ENCODE measurements at regions not wholly inside any gene's neighbourhood (a gene's known extent, or its start where the extent isn't known, plus 50 kb on each side); places are given as distances from the start of the nearest gene placed in this dataset.
"Not testable (repeated sequence)": the region's sequence is repeated elsewhere in the genome, so short reads cannot be mapped to it uniquely, and the experiment has no call there.

DNA sequence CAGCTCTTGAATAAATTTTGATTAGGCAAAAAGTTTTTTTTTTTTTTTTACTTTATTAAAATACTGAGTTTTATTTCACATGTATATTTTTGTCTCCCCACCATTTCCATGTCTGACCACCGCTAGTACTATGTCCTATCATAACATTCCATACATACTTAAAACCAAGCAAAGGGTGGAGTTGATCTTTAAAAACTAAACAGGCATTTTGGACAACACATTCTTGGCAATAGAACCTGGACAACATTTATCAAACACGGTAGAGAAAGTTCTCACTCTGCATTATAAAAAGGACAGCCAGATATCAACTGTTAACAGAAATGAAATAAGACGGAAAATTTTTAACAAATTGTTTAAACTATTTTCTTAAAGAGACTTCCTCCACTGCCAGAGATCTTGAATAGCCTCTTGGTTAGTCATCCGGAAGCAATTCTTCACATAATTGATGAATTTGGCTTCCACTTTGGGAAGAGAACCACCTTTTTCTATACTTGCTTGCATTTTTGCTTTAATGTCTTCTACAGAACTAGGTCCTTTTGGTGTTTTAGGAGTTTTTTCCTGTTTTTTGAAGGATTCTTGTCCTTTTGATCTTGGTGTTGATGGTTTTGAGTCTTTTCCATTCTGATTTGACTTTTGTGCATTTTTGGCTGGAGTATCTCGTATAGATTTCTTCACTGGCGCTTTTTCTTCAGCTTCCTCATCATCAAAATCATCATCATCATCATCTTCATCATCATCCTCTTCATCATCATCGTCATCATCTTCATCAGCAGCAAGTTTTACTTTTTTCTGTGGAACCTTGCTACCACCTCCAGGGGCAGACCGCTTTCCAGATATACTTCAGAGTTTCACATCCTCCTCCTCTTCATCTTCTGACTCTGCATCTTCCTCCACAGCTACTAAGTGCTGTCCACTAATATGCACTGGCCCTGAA, 58.7 kb downstream of the POU5F2 start:
- DNase-seq, result not testable (repeated sequence)

DNA sequence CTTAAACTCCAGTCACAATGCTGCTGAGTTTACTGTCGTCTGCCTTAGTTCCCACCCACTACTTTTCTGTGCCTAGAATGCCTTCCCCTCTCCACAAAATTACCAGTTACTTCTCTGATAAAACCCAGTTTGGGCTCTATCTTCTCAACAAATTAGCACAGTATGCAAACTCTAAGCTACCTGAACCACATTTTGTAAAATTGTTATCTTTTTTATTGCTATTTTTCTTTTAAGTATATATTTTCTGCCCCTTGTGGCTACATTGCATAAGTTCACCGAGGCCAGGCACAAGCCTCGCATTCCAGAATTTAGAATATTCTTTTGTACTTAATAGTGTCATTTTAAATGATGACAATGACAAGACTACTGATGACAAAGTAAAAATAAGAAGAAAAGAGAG, 60.0 kb downstream of the POU5F2 start:
- no peak for DNase-seq

DNA sequence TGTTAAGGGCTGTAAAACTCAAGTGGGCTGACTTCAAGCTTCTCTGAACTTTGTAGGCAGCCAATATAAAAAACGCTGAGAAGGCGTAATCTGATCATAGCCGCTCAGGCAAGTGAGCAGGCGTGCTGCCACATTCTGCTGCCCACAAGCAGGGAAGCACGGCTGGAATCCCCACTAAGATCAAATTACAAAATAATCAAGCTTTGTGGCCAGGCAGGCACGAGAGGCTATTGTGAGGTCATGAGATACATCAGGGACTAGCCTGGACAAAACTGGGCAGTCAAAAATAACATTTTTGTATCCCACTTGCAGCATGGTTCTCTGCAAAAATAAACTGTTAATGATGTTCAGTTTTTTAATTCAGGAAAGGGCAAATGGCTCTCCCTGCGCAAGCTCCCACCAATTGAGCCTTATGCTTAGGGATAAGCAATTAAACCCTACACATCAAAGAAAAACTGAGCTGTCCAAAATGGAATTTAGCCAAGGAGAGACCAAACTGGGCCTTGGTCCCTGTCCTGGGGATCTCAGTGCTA, 64.0 kb downstream of the POU5F2 start:
- peak; percentile 91 for DNase-seq

DNA sequence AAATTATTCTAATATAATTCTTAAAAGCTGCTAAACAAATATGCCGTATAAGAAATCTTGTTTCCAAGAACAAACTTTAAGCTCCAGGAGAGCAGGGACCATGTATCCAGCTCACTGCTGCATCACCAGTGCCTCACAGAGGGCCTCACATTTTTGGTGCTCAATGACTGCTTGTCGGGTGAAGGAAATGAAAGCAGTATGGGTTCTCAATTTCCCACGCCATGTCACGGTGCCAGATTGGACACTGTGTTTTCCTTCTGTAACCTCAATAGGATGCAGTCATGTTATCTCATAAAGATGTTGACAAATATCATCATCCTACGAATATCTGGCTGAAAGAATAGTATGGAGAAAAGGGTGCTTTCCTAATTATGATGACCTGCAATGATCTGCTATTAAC, 64.7 kb downstream of the POU5F2 start:
- no peak for DNase-seq

DNA sequence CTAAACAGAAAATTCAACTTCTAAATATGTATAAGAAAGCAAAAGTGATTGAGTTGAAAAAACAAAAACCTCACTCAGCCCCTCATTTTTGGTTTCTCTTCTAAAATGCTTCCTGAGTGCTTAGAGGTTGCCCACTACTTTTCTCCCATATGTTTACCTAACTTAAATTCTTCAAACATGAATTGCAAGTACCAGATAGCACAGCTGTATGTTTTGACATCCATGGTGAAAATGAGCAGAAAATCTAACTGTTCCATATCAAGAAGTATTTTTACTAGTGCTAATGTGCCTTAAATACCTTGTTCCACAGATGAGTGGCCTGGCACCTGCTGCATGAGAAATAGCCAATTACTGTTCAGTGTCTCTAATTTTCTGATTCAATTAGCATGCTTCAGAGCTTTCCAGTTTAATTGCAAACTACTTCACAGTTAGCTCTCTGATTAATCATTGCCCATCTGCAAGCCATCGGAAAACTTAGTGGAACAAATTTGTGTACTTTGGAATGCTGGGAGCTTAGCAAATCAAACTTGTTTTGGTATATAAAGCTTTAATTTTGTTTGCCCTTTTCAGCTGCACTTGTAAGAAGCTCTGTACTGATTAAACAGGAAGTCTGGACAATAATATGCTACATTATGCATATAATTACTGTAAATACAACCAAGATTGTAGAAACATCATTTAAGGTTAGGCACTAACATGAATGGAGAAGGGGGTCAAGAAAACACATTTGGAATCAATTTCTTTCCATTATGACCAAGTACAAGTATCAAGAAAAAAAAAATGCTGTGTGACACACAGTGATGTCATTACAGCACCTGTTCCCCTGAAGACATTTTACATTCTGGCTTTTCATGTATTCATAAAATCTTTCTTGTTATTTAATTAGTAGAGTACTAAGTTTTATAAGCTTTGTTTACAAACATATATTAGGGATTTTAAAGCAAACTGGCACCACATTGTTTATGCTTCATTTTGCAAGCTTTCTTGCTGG, 65.6 kb downstream of the POU5F2 start:
- no peak for DNase-seq

DNA sequence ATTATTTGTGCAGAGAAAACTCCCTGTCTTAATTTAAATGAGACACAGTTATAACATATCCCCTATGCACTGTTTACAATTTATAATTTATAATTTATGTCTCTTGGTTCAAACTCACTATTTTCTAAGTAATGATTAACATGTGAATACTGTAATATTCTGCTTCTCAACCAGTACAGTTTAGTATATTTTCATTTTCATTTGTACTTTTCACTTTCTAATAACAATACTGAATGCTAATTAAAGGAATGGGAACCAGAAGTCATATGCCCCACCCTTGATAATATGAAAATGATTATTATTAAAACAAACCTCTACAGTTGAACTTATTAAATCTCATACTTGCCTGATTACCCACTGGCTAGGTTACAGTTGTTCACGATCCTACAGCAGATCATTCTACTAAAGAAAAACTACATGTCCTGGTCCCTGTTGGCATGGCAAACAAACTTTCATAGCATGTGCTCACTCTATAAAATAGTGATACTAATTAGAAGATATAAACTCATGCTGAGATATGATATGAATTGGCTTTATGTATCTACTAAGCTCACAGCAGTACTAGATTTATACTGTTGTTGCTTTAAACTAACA, 66.4 kb downstream of the POU5F2 start:
- DNase-seq, result no peak

DNA sequence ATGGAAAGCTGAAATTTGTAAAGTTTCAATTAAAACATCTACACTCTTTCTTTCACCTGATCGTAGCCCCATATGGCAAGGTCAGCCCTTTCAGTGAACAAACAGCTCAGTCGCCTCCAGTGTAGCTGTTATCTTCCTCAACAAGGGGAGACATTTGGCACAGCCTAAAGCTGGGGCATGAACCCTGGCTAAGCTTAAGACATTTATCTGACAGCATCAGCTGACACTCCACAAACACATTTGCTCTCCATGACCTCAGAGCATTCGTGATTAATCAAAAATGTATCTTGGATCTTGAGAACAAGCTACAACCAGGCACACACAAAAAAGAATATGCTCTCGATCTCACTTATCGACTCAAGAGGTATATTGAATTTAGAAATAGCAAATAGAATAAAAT, 67.3 kb downstream of the POU5F2 start:
- no peak for DNase-seq

DNA sequence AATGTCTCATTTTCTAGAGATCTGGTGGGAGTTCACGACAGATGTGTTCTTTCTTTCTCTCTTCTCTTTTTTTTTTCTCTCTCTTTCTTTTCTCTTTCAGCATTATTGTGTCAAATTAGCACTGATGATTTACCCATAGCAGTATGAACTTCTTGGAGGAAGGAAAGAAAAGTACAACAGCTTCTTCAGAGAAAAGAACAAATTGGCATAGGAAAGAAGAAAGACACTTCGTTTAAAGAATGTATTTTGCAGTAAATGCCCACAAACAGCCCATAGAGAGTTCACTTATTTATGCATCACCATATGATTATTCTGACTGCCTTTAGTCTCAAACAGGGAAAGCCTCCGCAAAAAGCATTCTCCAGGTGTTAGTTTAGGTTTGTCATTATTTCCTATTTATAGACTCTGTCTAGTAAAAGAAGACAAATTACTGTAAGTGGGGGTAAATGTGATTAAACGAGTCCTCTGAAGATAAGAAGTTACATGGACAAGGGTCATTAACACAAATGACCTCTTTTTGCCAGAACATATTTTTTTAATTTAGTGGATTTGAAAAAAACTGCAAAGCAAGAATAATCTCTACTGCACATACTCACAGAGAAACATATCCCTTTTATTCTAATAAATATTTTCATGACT, 68.0 kb downstream of the POU5F2 start:
- DNase-seq, result no peak

DNA sequence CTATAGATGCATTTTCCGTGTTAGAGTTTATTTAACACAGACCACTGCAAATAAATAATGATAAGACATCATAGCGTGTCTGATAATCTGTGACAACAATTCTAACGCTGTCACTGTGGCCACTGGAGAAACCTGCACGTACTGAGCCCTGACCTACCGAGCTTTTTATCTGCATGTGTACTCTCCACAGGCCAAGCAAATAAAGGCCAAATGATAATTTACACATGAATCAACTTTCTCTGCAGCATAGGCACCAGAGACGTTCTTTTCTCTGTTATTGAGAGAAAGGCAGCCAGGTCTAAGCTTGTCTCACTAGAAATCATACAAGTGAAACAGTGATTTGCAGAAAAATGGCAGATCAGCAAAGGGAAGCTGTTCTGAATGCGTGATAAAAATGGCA, 75.8 kb downstream of the POU5F2 start:
- no peak for DNase-seq

DNA sequence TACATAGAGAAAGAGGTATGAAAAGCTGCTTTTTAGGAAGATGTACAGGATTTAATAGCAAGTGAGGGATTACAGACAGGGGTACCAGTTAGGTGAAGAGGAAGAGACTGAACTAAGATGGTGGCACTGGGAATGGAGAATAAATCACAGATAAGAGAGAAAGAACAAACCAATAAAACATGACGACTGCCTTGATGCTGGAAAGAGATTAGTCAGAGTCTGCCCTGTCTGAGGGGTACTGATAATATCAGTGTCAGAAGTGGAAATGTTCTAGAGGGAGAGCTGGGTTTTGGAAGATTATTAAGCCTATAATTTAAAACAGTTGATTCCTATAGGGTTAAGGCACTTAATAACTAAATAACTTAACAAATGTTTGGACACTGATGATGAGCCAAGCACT, 77.7 kb downstream of the NR2F1 start:
- no peak for DNase-seq

DNA sequence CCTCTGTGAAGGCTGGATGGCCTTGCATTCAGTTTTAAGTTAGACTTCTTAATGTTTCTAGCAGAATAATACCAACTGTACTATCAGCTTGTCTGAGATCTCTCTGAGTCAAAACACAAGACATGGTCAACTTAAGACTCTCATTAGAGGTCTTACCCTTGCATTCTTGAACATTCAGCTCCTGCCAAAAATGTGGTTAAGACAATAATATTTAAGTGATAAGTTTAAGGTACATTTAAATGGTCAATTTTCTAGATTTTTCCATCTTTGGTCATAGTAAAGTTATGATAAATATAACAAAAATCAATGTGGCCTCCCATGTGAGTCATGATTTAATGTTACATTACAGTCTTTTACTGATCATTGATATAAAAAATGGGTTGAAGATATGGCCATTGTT, 75.0 kb downstream of the NR2F1 start:
- DNase-seq, result no peak

DNA sequence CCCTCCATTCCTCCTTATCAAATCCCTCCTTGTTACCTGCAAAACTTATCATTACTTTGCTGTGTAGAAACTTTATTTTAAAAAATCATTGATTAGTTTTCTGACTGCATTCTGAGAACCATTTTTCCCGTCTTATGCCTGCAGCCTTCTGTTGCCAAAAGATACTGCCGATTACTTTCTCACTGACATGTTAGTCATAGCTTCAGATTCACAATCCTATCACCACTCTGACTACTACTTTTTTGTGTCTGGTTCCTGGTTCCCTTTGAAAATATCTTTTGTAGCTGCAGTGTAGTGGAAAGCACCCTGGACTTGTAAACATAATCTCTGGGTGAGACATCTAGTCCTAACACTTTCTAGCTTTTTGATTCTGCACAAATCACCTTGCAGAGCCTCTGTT, 71.7 kb downstream of the NR2F1 start:
- DNase-seq, result no peak

DNA sequence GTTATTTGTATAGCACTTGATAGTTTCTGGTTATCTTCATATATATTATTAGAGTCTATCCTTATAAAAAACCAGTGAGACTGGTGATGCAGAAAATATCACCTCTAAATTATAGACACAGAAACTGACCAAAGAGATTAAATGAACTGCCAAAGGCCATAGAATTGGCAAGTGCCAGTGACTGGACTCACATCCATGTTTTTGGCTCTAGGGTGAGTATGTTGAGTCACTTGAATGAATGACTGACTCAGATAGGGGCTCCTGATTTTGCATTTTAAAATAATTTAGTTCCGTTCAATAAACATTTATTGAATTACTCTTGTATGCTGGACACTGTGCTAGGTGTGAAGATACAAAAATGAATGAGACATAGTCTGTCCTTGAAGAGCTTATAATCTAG, 70.7 kb downstream of the NR2F1 start:
- no peak for DNase-seq

DNA sequence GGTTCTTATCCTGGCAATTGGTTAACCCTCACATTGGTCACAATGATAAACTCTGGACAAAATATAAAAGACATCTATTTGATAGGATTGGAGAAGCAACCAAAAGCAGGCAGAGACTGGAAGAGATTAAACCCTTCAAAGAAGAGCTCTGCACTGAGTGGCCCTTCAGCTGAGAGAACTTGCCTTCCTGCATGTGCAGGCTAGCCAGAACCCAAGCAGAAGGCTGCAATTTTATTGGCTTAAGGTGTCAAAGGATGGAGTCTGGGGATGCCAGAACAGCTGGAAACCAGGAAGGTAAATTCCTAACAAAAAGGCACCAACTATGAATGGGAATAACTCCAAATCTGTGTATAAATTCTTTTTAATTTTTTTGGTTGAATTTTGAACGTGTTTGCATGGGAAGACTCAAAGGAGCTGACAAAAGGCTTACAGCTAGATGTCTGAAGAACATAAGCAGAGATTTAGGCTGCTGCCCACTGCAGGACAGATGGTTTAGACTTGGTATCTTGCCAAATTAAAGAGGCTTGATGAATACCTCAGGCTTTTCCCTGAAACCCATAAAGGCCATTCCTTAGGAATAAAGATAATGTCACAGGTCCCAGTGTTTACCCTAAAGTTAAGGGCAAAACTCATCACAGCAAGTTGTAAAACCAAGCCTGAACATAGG, 66.3 kb downstream of the NR2F1 start:
- DNase-seq, result no peak

DNA sequence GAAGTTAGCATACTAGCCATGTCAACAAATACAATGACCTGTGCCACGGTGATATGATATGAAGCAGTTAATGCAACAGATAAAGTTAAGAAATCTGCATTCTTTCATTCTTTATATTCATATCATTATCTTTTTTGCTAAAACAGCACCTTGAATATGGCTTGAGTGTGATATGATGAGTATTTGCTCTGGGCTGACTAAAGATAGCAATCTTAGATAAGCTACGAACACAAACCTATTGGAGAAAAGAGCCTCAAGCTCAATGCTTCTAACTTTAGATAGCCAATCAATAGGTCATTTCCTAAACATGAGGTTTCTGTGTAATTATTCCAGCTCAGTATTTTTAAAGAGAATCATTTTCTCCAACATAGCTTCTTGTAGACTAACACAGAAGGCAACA, 61.7 kb downstream of the NR2F1 start:
- no peak for DNase-seq
